HG03354 (cell line): ENCODE measurements at regions not wholly inside any gene's neighbourhood (a gene's known extent, or its start where the extent isn't known, plus 50 kb on each side); places are given as distances from the start of the nearest gene placed in this dataset.

Experiments
- ATAC-seq: cut with Tn5 transposase; IDR thresholded peaks from one replicate; pipeline ENCODE4 v1.9.1; 2021; ENCODE audit warnings: mild to moderate bottlenecking; ENCODE audit not compliant: unreplicated experiment, poor library complexity, severe bottlenecking

DNA sequence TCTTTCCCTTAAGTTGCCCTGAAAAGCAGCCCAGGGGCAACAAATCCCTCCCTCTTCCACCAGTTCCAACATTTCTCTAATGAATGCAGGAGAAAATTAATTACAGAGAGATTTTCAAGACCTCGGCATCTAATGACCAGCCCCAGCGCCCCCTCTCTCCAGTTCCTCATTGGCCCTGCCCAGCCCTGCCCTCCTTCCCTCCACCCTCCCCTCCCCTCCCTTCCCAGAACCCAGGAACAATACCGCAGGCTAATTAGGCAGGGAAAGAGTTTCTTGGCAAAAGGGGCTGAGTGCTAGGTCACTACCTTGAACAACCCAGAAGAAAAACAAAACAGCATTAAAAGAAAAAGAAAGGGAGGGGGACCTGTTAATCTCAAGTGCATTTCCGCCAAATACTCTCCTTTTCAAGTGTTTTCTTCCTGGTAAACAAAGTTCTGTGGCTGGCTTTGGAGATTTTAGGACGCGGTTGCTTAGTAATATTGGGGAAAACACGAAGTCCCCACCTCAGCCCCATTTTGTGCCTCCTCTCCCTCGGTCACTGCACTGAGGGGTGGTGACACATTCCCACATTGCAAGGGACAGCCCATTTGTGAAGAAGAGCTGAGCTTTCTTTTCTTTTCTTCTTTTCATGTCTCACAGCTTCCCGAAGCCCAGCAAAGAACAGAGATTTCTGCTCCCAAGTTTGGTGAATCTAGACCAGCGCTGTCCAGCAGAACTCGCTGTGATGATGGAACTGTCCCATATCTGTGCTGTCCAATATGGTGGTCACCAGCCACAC lies 215.4 kb downstream of the SOX9 start:
- no peak for ATAC-seq

DNA sequence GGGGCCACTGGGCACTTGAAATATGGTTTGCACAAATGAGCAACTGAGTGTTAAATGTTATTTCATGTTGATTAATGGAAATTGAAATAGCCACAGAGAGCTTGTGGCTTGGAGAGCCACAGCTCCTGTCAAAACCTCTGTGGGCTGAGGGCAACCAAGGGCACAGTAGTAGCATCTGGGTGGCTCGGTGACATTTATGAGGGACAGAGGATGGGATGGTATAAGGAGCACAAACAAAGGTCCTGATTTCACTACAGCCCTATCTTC lies 215.9 kb downstream of the SOX9 start:
- ATAC-seq = no peak

DNA sequence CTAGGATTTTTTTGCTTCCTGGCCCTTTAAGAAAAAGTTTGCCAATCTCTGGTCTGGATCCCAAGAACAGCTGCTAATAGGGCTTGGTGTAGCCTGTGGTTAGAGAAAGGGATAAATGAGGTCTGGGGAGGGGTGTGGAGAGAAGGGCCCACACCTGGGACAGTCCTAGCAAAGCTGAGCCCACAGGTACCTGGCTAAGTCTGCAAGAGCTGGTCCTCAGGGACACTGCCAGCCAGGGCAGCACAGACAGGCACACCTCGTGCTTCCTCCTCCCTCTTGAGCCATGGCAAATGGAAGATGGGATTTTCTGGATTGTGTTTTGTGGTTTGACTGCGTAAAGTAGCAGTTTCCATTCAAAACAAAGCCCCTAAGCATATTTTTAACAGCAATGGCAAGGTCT lies 217.5 kb downstream of the SOX9 start:
- no peak for ATAC-seq

DNA sequence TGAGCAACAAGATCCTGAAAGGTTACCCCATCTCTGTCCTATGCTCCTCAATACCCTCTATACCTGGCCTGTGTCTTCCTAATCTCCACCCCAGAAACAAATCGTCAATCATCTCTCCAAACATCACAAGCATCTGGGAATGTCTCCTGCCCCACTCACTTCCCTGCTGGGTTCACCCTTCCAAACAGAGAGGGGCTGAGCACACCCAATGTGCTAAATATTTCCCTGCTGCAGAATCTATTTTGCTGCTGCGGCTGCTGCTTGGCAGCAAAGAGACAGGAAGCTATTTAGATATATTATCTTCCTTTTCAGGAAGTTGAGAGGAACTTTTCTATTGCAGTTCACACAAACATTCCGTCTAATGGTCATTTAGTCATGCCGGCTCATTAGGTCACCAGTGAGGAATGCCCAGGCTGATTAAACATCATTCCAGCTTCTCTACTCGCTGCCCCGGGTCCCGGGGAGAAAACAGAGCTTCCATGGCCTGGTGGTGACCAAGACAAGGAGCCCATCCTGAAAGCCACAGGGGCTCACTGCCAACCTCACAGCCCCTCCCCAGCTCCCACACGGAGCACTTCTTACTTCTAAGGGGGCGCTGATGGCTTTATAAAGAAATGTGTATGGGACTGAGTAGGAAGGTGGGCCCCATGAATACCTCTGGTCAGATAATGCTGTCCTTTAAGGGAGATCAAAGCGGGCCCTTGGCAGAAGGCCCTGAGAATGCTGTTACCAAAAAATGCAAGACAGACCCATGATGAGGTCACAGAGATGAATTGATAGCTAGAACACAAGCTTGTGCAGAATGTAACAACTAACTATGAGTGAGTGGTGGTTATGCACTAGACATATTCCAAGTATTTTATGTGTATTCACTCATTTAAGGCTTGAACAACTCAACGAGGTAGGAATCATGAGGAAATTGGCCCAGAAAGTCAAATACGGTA lies 218.3 kb downstream of the SOX9 start:
- ATAC-seq = no peak

DNA sequence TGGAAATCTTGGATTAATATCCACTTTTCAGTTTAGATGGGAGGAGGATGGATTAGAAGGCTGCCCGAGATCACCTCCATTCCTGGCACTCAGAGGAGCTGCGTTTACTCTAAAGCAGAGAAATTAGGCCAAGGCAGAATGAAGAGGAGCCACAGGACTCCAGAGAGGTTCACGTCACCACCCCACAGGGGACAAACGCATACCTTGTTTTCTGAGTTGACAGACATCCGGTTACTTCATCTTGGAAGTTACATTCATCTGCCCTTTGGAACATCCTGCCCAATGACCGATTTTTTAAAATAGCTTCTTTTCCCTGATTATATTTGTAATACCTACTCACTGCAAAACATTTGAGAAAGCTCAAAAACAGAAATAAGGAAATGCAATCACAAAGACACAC lies 220.0 kb downstream of the SOX9 start:
- ATAC-seq = no peak

DNA sequence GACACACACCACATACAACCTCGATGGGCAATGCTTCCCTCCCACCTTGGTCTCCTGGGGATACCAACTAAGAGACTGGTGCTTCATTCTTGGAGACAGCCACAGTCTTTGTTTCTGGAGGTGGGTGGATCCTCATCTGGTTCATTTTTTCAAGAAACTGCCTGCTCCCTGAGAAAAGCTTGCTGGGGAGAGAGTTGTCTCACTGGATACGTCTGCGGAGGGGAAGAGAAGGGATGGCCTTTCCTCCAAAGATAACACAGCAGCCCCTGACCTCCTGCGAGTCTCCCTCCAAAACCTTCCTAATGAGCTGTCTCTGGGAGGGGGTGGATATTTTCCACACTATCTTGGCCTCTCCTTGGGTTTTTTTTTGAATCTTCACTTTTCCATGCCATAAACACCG lies 221.2 kb downstream of the SOX9 start:
- ATAC-seq = no peak

DNA sequence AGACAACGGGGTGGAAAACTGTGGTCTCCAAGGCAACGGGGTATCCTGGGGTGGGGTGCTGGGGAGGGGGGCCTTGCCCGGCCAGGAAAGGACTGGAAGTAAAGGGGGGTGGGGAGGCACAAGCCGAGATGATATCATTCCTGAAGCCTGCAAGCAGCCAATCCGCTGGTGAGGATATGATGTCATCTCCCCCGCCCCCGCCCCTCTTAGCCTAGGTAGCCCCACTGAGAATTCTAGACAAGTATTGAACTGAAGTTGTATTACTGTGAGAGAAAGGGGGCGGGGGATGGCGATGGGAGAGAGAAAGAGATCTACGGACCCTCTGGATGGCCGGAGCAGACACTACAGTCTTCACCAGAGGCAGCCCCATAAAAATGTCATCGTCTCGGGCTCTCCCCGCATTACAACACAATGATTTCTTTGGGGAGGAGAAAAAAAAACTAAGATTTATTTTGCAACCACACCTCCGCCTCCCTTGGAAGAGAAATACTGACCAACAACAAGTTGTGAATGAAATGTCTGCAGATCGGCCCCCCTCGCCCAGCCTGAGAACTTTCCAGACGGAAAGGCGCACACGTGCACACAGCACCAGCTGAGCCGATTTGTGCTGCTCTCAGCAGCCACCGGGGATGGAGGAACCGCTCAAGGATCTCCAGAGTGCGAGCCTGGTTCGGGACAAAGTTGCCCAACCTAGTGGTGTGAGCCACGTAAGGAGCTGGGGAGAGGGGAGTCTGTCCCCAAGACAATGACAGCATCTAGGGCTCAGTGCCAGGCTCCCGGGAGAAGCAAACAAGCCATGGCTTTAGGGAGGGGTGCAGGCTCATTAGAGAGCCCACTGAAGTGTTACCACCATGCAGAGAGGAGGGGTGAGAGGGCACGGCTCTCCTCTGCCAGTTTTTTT lies 222.1 kb downstream of the SOX9 start:
- ATAC-seq = no peak

DNA sequence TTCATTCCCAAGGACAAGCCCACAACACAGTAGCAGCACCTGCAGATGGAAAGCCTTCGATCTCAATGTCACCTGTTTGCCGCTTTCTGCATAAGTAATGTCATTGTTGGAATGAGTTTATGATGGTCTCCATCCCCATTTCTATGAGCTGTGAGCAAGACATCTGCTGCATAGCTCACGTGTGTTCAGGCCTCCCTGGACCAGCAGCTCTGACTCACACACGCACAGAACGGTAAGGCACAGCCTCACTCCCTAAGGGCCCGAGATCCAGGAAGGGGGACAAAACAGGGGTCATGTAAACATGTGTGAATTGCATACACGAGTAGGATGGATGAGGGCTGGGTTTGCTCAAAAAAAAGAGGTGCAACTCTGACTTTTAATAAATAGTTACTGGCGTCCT lies 223.1 kb downstream of the SOX9 start:
- no peak for ATAC-seq

DNA sequence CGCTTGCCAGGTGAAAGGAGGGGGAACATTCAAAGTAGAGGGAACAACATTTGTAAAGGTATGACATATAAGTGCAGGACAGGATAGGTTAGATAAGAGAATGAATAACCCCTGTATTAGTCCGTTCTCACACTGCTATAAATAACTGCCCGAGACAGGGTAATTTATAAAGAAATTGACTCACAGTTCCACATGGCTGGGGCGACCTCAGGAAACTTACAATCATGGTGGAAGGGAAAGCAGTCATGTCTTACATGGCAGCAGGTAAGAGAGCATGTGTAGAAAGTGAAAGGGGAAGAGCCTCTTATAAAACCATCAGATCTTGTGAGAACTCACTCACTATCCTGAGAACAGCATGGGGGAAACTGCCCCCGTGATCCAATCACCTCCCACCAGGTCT lies 223.8 kb downstream of the SOX9 start:
- no peak for ATAC-seq

DNA sequence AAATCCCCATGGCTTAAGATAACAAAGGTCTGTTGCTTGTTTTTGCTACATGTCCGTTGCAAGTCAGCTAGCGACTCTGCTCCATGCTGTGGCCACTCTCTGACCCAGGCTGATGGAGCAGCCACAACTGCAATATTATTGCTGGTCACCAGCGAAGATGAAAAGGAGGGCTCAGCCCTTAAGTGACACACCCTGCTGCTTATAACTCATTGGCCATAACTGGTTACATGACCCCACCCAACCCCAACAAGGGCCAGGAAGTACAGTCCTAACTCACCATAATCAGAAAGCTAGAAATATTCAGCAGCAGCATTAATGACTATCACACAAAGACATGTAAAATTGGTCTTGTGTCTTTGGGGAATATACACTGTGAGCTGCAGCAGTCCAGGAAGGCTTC lies 224.3 kb downstream of the SOX9 start:
- ATAC-seq = no peak

DNA sequence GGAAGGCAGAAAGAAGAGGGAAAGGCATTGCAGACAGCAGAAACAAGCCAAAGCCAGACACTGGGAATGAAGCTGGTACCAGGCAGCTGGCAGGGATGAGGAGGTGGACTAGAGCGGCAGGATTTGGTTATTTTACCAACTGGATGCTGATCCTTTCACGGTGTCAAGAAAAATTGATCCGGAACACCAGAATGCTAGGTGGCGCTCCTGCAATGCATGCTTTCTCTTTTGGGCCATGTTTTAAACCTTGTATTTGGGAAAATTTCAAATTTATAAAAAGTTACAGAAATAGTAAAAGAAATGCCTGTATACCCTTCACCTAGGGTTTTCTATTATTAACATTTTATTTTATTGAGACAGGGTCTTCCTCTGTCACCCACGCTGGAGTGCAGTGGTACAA lies 224.7 kb downstream of the SOX9 start:
- ATAC-seq = no peak

DNA sequence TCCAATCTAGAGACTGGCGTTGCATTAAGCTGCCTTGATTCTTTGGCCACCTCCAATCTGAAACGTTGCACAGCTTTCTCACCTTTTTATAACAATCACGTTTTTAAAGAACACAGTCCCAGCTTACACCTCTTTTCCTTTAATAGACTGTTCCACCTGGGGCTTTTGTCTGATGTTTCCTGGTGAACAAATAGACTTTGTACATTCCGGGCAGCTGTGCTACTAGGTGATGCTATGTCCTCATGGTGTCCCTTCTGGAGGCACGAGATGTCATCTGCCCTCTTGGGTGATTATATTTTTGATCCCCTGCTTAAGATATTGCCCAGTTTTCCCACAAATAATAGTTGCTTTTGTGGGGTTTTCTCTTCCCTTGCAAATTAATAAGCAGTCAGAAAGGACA lies 225.5 kb downstream of the SOX9 start:
- ATAC-seq = no peak

DNA sequence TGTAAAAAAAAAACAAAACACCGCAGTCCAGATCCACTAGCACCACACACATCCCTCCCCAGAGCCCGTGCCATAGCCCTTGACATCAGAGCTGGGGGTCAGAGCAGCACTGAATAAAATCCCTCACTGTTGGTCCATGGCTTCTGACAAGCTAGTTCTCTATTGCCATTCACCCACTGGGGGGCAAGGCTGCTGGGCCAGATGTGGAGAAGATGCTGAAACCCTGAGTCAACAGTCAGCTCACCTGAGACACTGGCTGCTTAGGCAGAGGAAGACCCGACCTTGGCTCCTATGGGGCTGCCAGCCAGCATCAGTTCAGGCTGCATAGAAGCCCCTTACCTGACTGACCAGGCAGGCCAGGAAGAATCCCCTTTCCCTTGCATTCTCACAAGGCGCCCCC lies 228.2 kb downstream of the SOX9 start:
- ATAC-seq = no peak

DNA sequence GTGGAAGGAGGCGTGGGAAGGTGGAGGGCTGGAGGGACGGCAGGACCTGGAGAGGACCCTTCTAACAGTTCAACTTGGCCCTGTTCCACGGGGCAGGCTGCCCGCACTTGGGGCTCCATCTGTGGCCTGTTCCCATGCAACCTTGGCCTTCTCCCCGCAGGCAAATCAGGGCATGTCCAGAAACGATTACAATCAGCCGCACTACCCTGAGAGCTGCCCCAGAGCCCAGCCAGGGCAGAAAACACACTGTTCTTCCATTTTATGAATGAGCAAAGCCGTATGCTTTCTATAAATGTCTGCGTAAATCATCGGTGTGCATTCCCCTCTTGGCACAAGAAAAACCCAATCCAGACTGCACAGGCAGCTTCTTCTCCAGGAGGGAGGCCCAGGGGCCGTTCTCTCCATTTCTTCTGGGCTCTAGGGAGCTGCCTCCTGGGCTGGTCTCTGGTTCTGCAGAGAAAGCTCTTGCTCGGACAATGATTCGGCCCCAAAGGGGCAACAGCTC lies 228.7 kb downstream of the SOX9 start:
- no peak for ATAC-seq

DNA sequence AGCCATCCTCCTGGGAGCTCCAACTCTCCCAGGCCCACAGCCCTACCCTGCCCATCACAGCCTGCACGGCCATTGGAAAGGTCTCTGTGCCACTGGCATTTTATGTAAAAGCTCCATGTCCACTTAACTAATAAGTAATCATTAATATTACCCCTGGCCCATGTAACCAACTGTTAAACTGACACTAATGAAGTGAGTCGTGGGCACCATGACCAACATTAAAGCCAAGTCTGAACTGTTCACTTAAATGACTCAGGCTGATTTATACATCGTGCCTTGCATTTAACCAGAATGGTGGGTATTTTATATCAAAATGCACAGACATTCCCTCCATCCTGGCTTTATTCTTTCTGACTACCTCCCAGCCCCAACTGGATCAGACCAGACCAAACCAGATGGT lies 229.3 kb downstream of the SOX9 start:
- ATAC-seq = no peak

DNA sequence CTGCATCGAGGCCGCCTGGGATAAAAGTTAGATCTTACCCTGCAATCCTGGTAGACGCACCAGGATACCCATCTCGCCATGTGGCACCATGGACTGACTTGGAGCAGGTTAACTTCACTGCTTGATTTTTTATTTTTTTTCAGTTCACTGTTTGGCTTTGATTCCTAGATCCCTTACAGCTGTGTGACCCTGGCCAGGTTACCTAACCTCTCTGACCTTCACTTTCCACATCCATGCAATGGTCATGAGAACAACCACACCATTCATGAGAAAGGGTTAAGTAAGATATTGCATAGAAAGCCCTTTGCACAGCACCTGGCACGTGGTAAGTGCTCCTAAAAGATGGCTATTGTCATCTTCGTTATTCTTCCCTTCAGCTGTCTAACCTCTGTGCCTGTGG lies 230.5 kb downstream of the SOX9 start:
- no peak for ATAC-seq

DNA sequence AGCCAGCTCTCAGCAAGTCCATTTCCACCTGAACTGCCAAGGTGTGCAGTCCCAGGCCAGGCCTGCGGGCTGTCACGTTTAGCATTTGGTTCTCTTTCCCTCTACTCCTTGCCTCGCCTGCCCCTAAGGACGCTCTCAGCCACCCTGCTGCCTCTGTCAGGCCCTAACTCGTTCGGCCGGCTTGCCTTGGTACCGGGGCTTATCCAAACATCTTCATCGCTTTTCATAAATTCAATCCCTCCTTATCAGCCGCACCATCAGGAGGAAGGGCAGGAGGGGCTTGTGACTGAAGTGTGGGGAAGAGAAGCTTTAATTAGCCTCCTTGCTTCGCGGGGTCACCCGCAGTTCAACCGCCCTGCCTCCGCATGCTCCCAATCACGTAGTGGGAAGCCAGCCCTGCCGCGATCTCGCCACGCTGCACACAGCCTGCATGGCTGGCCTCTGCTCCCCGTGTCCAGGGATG lies 231.1 kb downstream of the SOX9 start:
- ATAC-seq = no peak

DNA sequence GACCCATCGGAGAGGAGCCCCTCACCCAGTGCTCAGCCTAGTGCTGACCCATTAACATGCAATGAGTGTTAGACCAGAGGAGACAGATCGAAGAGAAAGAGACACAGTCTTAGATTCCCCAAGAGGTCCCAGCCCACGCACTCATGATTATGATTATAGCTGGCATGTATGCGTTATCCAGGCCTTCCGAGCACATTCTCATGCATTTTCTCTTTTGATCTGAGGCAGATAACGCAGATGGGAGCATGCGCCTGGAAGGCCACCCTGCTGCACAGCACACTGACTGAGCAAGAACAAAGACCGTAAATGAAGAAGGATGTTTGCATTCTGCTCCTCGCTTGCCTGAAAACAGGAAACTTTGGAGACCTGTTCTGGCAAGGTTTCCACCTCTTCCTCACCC lies 232.7 kb downstream of the SOX9 start:
- ATAC-seq = no peak

DNA sequence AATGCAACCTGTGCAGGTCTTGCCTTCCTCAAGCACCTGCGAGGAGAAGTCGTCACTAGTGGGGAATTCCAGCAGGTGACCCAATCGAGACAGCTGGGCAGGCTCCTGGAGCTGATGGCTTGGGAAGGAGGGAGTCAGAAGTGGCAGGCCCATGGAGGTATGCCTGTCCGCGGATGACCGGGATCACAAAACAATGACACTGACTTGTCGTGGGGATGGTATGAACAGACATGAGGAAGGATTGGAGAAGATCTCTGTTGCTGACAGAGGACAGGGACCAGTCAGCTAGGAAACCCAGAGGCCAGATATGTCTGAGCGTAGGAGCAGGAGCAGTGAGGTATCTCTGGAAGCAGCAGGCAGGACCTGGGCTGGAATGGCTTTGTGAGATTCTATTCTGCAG lies 233.3 kb downstream of the SOX9 start:
- ATAC-seq = no peak

DNA sequence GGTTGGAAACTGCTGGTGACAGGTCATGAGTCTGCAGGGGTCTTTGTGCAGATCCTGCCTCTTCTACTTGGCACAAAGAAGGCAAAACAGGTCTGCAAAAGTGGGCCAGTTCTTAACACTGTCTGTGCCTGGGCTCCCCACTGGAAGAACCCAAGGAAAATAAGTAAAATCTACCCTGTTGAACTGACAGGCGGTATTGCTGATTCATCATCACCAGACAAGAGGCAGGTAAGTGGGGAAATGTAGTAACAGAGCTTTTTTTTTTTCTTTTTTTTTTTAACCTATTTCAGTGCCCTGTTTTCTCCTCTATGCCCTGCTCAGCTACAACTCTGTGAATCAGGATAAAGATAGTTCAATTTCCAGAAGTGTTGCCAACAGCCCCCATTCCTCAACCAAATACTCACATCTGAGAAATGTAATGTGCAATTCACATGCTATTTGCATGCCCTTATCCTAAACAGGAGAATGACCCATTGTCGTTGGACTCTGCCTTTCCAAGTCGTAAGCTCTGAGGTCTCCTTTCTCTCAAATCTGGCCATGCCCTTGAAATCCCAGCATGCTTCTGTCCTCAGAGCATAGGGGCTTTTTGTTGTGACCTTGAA lies 237.0 kb downstream of the SOX9 start:
- no peak for ATAC-seq
